Mammary epithelial cell (primary cell): ENCODE measurements at regions not wholly inside any gene's neighbourhood (a gene's known extent, or its start where the extent isn't known, plus 50 kb on each side); places are given as distances from the start of the nearest gene placed in this dataset.

Experiments used
- EZH2 ChIP-seq: IDR thresholded peaks from 2 replicates; pipeline ENCODE4 v1.6.1; 2012; ENCODE audit warnings: low read length, inconsistent platforms, borderline replicate concordance
- TF ChIP-seq, protein P1 (sequence below), 2 donors: IDR thresholded peaks in 1 of 2; conservative IDR thresholded peaks in 1 of 2; 2 replicates each; pipeline ENCODE4 v1.5.1; 2011 to 2012; ENCODE audit warnings: inconsistent platforms in 2 of 2, low read length in 2 of 2, mild to moderate bottlenecking in 2 of 2, control low read depth in 1 of 2, low read depth in 1 of 2; ENCODE audit not compliant: insufficient read depth in 1 of 2; ENCODE audit errors: extremely low read depth in 1 of 2

DNA sequence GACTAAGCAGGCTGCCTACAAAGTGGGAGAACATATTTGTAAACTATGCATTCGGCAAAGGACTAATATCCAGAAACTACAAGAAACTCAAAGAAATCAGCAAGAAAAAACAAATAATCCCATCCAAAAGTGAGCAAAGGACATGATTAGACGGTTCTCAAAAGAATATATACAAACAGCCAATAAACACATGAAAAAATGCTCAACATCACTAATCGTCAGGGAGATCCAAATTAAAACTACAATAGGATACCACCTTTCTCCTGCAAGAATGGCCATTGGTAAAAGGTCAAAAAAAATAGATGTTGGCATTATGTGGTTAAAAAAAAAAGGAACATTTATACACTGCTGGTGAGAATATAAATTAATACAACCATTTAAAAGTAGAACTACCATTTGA, 259.6 kb upstream of the SLITRK3 start:
- TF ChIP-seq, protein P1, sequence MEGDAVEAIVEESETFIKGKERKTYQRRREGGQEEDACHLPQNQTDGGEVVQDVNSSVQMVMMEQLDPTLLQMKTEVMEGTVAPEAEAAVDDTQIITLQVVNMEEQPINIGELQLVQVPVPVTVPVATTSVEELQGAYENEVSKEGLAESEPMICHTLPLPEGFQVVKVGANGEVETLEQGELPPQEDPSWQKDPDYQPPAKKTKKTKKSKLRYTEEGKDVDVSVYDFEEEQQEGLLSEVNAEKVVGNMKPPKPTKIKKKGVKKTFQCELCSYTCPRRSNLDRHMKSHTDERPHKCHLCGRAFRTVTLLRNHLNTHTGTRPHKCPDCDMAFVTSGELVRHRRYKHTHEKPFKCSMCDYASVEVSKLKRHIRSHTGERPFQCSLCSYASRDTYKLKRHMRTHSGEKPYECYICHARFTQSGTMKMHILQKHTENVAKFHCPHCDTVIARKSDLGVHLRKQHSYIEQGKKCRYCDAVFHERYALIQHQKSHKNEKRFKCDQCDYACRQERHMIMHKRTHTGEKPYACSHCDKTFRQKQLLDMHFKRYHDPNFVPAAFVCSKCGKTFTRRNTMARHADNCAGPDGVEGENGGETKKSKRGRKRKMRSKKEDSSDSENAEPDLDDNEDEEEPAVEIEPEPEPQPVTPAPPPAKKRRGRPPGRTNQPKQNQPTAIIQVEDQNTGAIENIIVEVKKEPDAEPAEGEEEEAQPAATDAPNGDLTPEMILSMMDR (conservative IDR thresholded peaks at IDR 0.05 in 1 of 2, IDR thresholded peaks at IDR 0.05 in 1 of 2; ENCODE audit: extremely low read depth in 1 of 2, insufficient read depth in 1 of 2, low read depth in 1 of 2, low read length in 2 of 2), result no peak
- no peak for TF ChIP-seq EZH2
